ENCODE measurements at regions not wholly inside any gene's neighbourhood (a gene's known extent, or its start where the extent isn't known, plus 50 kb on each side); places are given as distances from the start of the nearest gene placed in this dataset.

DNA sequence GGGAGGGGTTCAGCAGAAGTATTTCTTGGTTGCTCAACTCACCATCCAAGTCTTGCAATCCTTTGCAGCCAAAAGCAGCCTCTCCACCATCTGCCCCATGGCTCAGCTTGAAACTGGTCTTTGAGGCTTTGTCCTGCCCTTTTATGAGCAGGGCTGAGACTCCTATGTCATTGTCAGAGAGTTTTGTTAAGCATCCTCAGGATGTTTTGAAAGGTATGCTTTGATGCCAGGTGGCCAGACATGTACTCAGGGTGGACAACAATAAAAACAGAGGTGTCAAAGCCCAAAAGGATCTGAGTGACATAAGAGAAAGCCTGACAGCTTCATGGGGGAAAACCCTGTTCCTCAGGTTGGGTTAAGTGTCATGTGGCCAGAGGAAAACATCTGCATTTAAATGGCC is 310.5 kb downstream of the PRDM2 start:
- no peak for DNase-seq
- Histone ChIP-seq H3K27ac (ENCODE audit: low read depth in 1 of 2, low read length in 1 of 2) (no peak overlapping the region), H3K36me3 (ENCODE audit: control insufficient read depth in 4 of 4, insufficient read depth in 4 of 4, low read length in 4 of 4) (no peaks in the 10 kb centered on the region), H3K4me1 (ENCODE audit: control insufficient read depth in 5 of 5, insufficient read depth in 5 of 5, low read length in 5 of 5) (no peaks in the 10 kb centered on the region), H3K27me3 (ENCODE audit: control insufficient read depth in 3 of 3, insufficient read depth in 3 of 3, low read length in 2 of 3) (no peaks in the 10 kb centered on the region), H3K4me3 (no peak overlapping the region), H3K9ac (ENCODE audit: insufficient read depth in 1 of 2, low read length in 2 of 2) (no peak overlapping the region), H3K9me3 (ENCODE audit: control insufficient read depth in 4 of 4, insufficient read depth in 3 of 4, low read length in 3 of 4) (peaks cover 0 to 1% (median 0%) of the 10 kb centered on the region in 4 donors)
- TF ChIP-seq, protein P1, sequence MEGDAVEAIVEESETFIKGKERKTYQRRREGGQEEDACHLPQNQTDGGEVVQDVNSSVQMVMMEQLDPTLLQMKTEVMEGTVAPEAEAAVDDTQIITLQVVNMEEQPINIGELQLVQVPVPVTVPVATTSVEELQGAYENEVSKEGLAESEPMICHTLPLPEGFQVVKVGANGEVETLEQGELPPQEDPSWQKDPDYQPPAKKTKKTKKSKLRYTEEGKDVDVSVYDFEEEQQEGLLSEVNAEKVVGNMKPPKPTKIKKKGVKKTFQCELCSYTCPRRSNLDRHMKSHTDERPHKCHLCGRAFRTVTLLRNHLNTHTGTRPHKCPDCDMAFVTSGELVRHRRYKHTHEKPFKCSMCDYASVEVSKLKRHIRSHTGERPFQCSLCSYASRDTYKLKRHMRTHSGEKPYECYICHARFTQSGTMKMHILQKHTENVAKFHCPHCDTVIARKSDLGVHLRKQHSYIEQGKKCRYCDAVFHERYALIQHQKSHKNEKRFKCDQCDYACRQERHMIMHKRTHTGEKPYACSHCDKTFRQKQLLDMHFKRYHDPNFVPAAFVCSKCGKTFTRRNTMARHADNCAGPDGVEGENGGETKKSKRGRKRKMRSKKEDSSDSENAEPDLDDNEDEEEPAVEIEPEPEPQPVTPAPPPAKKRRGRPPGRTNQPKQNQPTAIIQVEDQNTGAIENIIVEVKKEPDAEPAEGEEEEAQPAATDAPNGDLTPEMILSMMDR (IDR thresholded peaks at IDR 0.05; ENCODE audit: control extremely low read depth, extremely low read depth): no peak
- ATAC-seq (ENCODE audit: insufficient read depth, low FRiP score): no peak

DNA sequence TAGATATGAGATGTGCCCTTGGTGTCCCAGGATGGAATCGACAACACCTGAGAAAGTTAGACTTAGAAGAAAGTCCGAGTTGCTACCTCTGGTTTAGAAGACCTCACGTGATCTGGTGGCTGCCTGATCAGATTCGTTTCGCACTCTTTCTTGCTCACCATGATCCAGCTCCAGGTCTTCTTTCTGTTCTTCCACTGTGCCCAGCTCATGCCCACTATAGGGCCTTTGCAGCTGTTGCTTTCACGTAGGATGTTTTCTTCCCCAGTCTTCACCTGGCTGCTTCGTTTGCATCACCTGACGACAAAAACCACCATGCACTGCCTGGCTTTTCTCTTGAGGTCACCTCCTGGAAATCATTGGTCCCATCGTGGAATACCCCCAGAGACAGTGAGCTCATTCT is 311.1 kb downstream of the PRDM2 start:
- peaks cover 0 to 1% (median 0%) of the 10 kb centered on the region in 4 donors for H3K9me3 ChIP-seq (ENCODE audit: control insufficient read depth in 4 of 4, insufficient read depth in 3 of 4, low read length in 3 of 4)
- ATAC-seq (ENCODE audit: insufficient read depth, low FRiP score): no peak
- no peak overlapping the region for H3K4me3 ChIP-seq
- no peaks in the 10 kb centered on the region for H3K4me1 ChIP-seq (ENCODE audit: control insufficient read depth in 5 of 5, insufficient read depth in 5 of 5, low read length in 5 of 5)
- WGBS, 2 donors: 67 to 71% methylated on average over 9 of the region's 9 CpGs
- no peak overlapping the region for H3K27ac ChIP-seq (ENCODE audit: low read depth in 1 of 2, low read length in 1 of 2)
- no peaks in the 10 kb centered on the region for H3K36me3 ChIP-seq (ENCODE audit: control insufficient read depth in 4 of 4, insufficient read depth in 4 of 4, low read length in 4 of 4)
- no peak overlapping the region for H3K9ac ChIP-seq (ENCODE audit: insufficient read depth in 1 of 2, low read length in 2 of 2)
- H3K27me3 ChIP-seq (ENCODE audit: control insufficient read depth in 3 of 3, insufficient read depth in 3 of 3, low read length in 2 of 3): no peaks in the 10 kb centered on the region
- no peak for DNase-seq
- TF ChIP-seq, protein P1 (IDR thresholded peaks at IDR 0.05; ENCODE audit: control extremely low read depth, extremely low read depth): no peak

DNA sequence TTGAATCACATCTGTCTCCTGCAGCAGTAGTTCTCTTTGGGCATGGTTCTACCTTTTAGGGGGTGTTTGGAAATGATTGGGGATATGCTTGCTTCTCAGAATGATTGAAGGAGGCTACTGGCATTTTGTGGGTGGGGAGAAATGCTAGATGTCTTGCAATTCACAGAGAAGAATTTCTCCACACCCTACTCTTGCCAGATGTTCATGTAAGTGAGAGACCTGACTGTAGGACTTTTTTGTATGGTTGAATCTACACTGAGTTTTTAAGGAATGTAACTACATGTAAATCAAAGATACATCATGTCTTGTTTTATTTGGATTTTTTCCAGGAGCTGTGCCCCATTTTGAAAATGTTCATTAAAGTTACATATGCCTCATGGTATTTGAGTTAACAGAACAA is 311.9 kb downstream of the PRDM2 start:
- no peak for ATAC-seq (ENCODE audit: insufficient read depth, low FRiP score)
- TF ChIP-seq, protein P1 (IDR thresholded peaks at IDR 0.05; ENCODE audit: control extremely low read depth, extremely low read depth): no peak
- DNase-seq: no peak

DNA sequence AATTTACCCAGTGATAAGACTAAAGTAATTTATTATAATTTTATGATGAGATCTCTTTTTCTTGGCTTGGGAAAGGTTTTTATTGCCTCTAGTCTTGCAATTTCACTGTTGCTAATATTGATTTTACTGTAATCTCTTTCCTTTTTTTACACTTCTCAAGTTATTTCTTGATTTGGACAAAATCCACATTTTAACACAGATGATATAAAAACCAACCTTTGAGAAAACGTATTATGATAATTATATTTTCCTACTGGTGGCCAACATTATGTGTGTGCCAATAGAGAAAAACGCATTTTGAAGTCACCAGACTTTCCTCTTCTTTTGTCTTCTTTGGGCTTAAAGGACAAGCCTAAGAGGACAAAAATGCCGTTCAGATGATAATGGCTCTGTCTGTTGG is 314.9 kb downstream of the PRDM2 start:
- Histone ChIP-seq H3K36me3 (ENCODE audit: control insufficient read depth in 4 of 4, insufficient read depth in 4 of 4, low read length in 4 of 4) (no peaks in the 10 kb centered on the region), H3K9ac (ENCODE audit: insufficient read depth in 1 of 2, low read length in 2 of 2) (no peak overlapping the region), H3K4me1 (ENCODE audit: control insufficient read depth in 5 of 5, insufficient read depth in 5 of 5, low read length in 5 of 5) (peaks cover 0 to 5% (median 0%) of the 10 kb centered on the region in 5 donors), H3K27me3 (ENCODE audit: control insufficient read depth in 3 of 3, insufficient read depth in 3 of 3, low read length in 2 of 3) (no peaks in the 10 kb centered on the region), H3K4me3 (no peak overlapping the region), H3K27ac (ENCODE audit: low read depth in 1 of 2, low read length in 1 of 2) (no peak overlapping the region), H3K9me3 (ENCODE audit: control insufficient read depth in 4 of 4, insufficient read depth in 3 of 4, low read length in 3 of 4) (peaks cover 0 to 3% (median 0%) of the 10 kb centered on the region in 4 donors)
- DNase-seq: no peak
- WGBS, 2 donors: 82 to 85% methylated on average over 3 of the region's 3 CpGs
- TF ChIP-seq, protein P1 (IDR thresholded peaks at IDR 0.05; ENCODE audit: control extremely low read depth, extremely low read depth): no peak
- no peak for ATAC-seq (ENCODE audit: insufficient read depth, low FRiP score)

More for the DNA sequence above, 311.9 kb downstream of the PRDM2 start:
- H3K9me3 ChIP-seq (ENCODE audit: control insufficient read depth in 4 of 4, insufficient read depth in 3 of 4, low read length in 3 of 4): peaks cover 0 to 1% (median 0%) of the 10 kb centered on the region in 4 donors
- H3K4me1 ChIP-seq (ENCODE audit: control insufficient read depth in 5 of 5, insufficient read depth in 5 of 5, low read length in 5 of 5): no peaks in the 10 kb centered on the region
- H3K36me3 ChIP-seq (ENCODE audit: control insufficient read depth in 4 of 4, insufficient read depth in 4 of 4, low read length in 4 of 4): no peaks in the 10 kb centered on the region
- no peaks in the 10 kb centered on the region for H3K27me3 ChIP-seq (ENCODE audit: control insufficient read depth in 3 of 3, insufficient read depth in 3 of 3, low read length in 2 of 3)
- no peak overlapping the region for H3K9ac ChIP-seq (ENCODE audit: insufficient read depth in 1 of 2, low read length in 2 of 2)
- H3K4me3 ChIP-seq: no peak overlapping the region
- H3K27ac ChIP-seq (ENCODE audit: low read depth in 1 of 2, low read length in 1 of 2): no peak overlapping the region
